Fibroblast of lung (primary cell): ENCODE measurements at regions not wholly inside any gene's neighbourhood (a gene's known extent, or its start where the extent isn't known, plus 50 kb on each side); places are given as distances from the start of the nearest gene placed in this dataset.
A peak's percentile ranks its signal among the peaks of the same experiment; 100 is the strongest.

Experiments used
- DNase-seq, 2 donors: peaks; one replicate each; pipeline versions ENCODE4 v3.0.0 to v3.0.0-alpha.2; 2010; ENCODE audit warnings: low read depth in 2 of 2
- H2AFZ ChIP-seq: 2 replicates; pipeline ENCODE4 v1.5.1; 2012; ENCODE audit warnings: low read length, control low read depth, inconsistent platforms
- H3K27ac ChIP-seq: 2 replicates; pipeline ENCODE4 v1.5.1; 2011; ENCODE audit warnings: low read length, control low read depth; ENCODE audit not compliant: insufficient read depth
- H3K27me3 ChIP-seq: 2 replicates; pipeline ENCODE4 v1.5.1; 2011; ENCODE audit warnings: mild to moderate bottlenecking, low read length; ENCODE audit not compliant: control insufficient read depth, insufficient read depth
- H3K36me3 ChIP-seq: 2 replicates; pipeline ENCODE4 v1.5.1; 2011; ENCODE audit warnings: low read length; ENCODE audit not compliant: control insufficient read depth, insufficient read depth
- H3K4me1 ChIP-seq: 2 replicates; pipeline ENCODE4 v1.5.1; 2011; ENCODE audit warnings: low read length; ENCODE audit not compliant: control insufficient read depth, insufficient read depth; ENCODE audit errors: extremely low read depth
- H3K4me2 ChIP-seq: 2 replicates; pipeline ENCODE4 v1.5.1; 2011; ENCODE audit warnings: low read length, control low read depth; ENCODE audit not compliant: insufficient read depth; ENCODE audit errors: extremely low read depth
- H3K4me3 ChIP-seq, 4 experiments: fragments of 200-600 bp in 1 of 4; sonication (generic) in 1 of 4; replicated peaks in 1 of 4; 2 replicates each; pipeline ENCODE4 v1.5.1; 2011 to 2016; ENCODE audit warnings: low read length in 4 of 4, low read depth in 3 of 4, mild to moderate bottlenecking in 3 of 4, control low read depth in 2 of 4, inconsistent platforms in 1 of 4, mixed read lengths in 1 of 4; ENCODE audit not compliant: insufficient read depth in 1 of 4; ENCODE audit errors: control extremely low read depth in 1 of 4
- H3K79me2 ChIP-seq: 2 replicates; pipeline ENCODE4 v1.5.1; 2012; ENCODE audit warnings: mild to moderate bottlenecking, low read length, inconsistent platforms; ENCODE audit not compliant: control insufficient read depth, insufficient read depth
- H3K9ac ChIP-seq: 2 replicates; pipeline ENCODE4 v1.5.1; 2011; ENCODE audit warnings: mild to moderate bottlenecking, low read length, control low read depth; ENCODE audit not compliant: insufficient read depth
- H3K9me3 ChIP-seq: 2 replicates; pipeline ENCODE4 v1.5.1; 2012; ENCODE audit warnings: low read depth, low read length; ENCODE audit not compliant: control insufficient read depth, insufficient read depth
- H4K20me1 ChIP-seq: 2 replicates; pipeline ENCODE4 v1.5.1; 2011; ENCODE audit warnings: low read length; ENCODE audit not compliant: control insufficient read depth, insufficient read depth; ENCODE audit errors: extremely low read depth
- EZH2 ChIP-seq: IDR thresholded peaks from 2 replicates; pipeline ENCODE4 v1.5.1; 2012; ENCODE audit warnings: low read length, control low read depth, mild to moderate bottlenecking; ENCODE audit errors: missing control alignments
- TF ChIP-seq, protein P1 (sequence below), 2 donors: IDR thresholded peaks in 1 of 2; conservative IDR thresholded peaks in 1 of 2; 1 replicate in 1 of 2; 2 replicates in 1 of 2; pipeline ENCODE4 v1.5.1; 2011 to 2012; ENCODE audit warnings: low read length in 2 of 2, control low read depth in 1 of 2, inconsistent platforms in 1 of 2, low read depth in 1 of 2, mild to moderate bottlenecking in 1 of 2

GRCh38 chr2:207412787-207413310 lies 116.9 kb upstream of the CREB1 start:
- H2AFZ ChIP-seq, result no peak overlapping the region
- H3K9me3 ChIP-seq, result no peaks in the 10 kb centered on the region
- H3K4me3 ChIP-seq, result no peak overlapping the region
- no peak overlapping the region for H3K27ac ChIP-seq
- H3K36me3 ChIP-seq, result no peaks in the 10 kb centered on the region
- TF ChIP-seq, protein P1, sequence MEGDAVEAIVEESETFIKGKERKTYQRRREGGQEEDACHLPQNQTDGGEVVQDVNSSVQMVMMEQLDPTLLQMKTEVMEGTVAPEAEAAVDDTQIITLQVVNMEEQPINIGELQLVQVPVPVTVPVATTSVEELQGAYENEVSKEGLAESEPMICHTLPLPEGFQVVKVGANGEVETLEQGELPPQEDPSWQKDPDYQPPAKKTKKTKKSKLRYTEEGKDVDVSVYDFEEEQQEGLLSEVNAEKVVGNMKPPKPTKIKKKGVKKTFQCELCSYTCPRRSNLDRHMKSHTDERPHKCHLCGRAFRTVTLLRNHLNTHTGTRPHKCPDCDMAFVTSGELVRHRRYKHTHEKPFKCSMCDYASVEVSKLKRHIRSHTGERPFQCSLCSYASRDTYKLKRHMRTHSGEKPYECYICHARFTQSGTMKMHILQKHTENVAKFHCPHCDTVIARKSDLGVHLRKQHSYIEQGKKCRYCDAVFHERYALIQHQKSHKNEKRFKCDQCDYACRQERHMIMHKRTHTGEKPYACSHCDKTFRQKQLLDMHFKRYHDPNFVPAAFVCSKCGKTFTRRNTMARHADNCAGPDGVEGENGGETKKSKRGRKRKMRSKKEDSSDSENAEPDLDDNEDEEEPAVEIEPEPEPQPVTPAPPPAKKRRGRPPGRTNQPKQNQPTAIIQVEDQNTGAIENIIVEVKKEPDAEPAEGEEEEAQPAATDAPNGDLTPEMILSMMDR (conservative IDR thresholded peaks at IDR 0.05 in 1 of 2, IDR thresholded peaks at IDR 0.05 in 1 of 2; ENCODE audit: low read depth in 1 of 2, low read length in 2 of 2), result no peak
- TF ChIP-seq EZH2, result no peak
- H3K9ac ChIP-seq, result no peak overlapping the region
- no peaks in the 10 kb centered on the region for H4K20me1 ChIP-seq
- H3K79me2 ChIP-seq, result no peaks in the 10 kb centered on the region
- DNase-seq, result no peak
- no peaks in the 10 kb centered on the region for H3K27me3 ChIP-seq
- no peak overlapping the region for H3K4me2 ChIP-seq
- no peaks in the 10 kb centered on the region for H3K4me1 ChIP-seq

GRCh38 chr2:207413376-207413907 lies 116.3 kb upstream of the CREB1 start:
- Histone ChIP-seq H4K20me1 (no peaks in the 10 kb centered on the region), H3K9me3 (no peaks in the 10 kb centered on the region), H3K79me2 (no peaks in the 10 kb centered on the region), H2AFZ (no peak overlapping the region), H3K9ac (no peak overlapping the region), H3K27ac (no peak overlapping the region), H3K4me1 (no peaks in the 10 kb centered on the region), H3K27me3 (no peaks in the 10 kb centered on the region), H3K4me2 (no peak overlapping the region), H3K4me3 (no peak overlapping the region), H3K36me3 (no peaks in the 10 kb centered on the region)
- no peak for DNase-seq
- TF ChIP-seq EZH2, result no peak
- TF ChIP-seq, protein P1 (conservative IDR thresholded peaks at IDR 0.05 in 1 of 2, IDR thresholded peaks at IDR 0.05 in 1 of 2; ENCODE audit: low read depth in 1 of 2, low read length in 2 of 2), result no peak

DNA sequence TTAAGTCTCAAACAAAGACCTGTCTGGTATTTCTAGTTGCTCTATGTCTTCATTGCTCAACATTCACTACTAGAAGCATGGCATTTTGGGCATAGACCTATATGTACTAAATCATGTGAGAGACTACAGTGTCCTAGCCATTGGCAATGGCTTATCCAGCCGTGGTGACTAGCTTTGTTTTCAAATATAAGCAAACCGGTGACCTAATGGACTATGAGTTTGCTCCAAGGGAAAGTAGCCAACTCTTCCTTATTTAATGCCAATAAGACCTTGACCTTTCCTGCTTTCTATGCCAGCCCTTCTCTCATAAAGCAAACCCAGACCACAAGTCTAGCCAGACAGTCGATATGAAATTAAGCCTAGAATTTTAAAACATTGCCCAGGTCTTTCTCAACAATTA lies 113.7 kb upstream of the CREB1 start:
- no peak overlapping the region for H3K9ac ChIP-seq
- H3K79me2 ChIP-seq, result no peaks in the 10 kb centered on the region
- no peak overlapping the region for H2AFZ ChIP-seq
- H3K27ac ChIP-seq, result no peak overlapping the region
- no peaks in the 10 kb centered on the region for H3K9me3 ChIP-seq
- no peaks in the 10 kb centered on the region for H4K20me1 ChIP-seq
- DNase-seq, result peak; percentile 23 to 48
- TF ChIP-seq, protein P1 (conservative IDR thresholded peaks at IDR 0.05 in 1 of 2, IDR thresholded peaks at IDR 0.05 in 1 of 2; ENCODE audit: low read depth in 1 of 2, low read length in 2 of 2), result no peak
- no peak for TF ChIP-seq EZH2
- no peak overlapping the region for H3K4me2 ChIP-seq
- H3K27me3 ChIP-seq, result no peaks in the 10 kb centered on the region
- H3K4me1 ChIP-seq, result no peaks in the 10 kb centered on the region
- H3K36me3 ChIP-seq, result no peaks in the 10 kb centered on the region
- no peak overlapping the region for H3K4me3 ChIP-seq
